ENCODE measurements at regions not wholly inside any gene's neighbourhood (a gene's known extent, or its start where the extent isn't known, plus 50 kb on each side); places are given as distances from the start of the nearest gene placed in this dataset.

- TF ChIP-seq CTCF (IDR thresholded peaks at IDR 0.05) (no peak), POLR2AphosphoS5 (IDR thresholded peaks at IDR 0.05; ENCODE audit: low read depth, low read length) (no peak)
These were observed 233.4 kb downstream of the MREG start for GRCh38 chr2:215779912-215780311.
